Liver (tissue), 8 donors: ENCODE measurements at regions not wholly inside any gene's neighbourhood (a gene's known extent, or its start where the extent isn't known, plus 50 kb on each side); places are given as distances from the start of the nearest gene placed in this dataset.

Experiments used
- DNase-seq: peaks from one replicate; pipeline ENCODE4 v3.0.0-alpha.2; 2017; ENCODE audit warnings: low spot score
- H3K27ac ChIP-seq, 2 donors: one replicate each; pipeline ENCODE4 v1.7.0; 2013; ENCODE audit warnings: inconsistent platforms in 2 of 2, low read length in 2 of 2, control low read depth in 1 of 2, low read depth in 1 of 2, mild to moderate bottlenecking in 1 of 2
- H3K27me3 ChIP-seq, 4 donors: one replicate each; pipeline versions ENCODE4 v1.6.1 to v1.7.0; 2013; ENCODE audit warnings: low read length in 3 of 4, inconsistent platforms in 1 of 4, mild to moderate bottlenecking in 1 of 4, moderate library complexity in 1 of 4; ENCODE audit not compliant: control insufficient read depth in 4 of 4, insufficient read depth in 4 of 4
- H3K36me3 ChIP-seq, 4 donors: one replicate each; pipeline versions ENCODE4 v1.6.1 to v1.7.0; 2013; ENCODE audit warnings: low read length in 3 of 4, mild to moderate bottlenecking in 3 of 4, low read depth in 1 of 4, moderate library complexity in 1 of 4; ENCODE audit not compliant: control insufficient read depth in 4 of 4, insufficient read depth in 3 of 4
- H3K4me1 ChIP-seq, 4 donors: one replicate each; pipeline versions ENCODE4 v1.6.1 to v1.7.0; 2013; ENCODE audit warnings: low read length in 3 of 4, mild to moderate bottlenecking in 3 of 4, moderate library complexity in 1 of 4; ENCODE audit not compliant: control insufficient read depth in 4 of 4, insufficient read depth in 4 of 4
- H3K4me3 ChIP-seq, 3 donors: one replicate each; pipeline versions ENCODE4 v1.6.1 to v1.7.0; 2013; ENCODE audit warnings: low read length in 3 of 3, control low read depth in 1 of 3, low read depth in 1 of 3, mild to moderate bottlenecking in 1 of 3
- H3K9ac ChIP-seq, 2 donors: one replicate each; pipeline ENCODE4 v1.7.0; 2013; ENCODE audit warnings: low read length in 2 of 2, mild to moderate bottlenecking in 2 of 2, moderate library complexity in 2 of 2, control low read depth in 1 of 2, low read depth in 1 of 2
- H3K9me3 ChIP-seq, 4 donors: one replicate each; pipeline versions ENCODE4 v1.6.1 to v1.7.0; 2013; ENCODE audit warnings: low read length in 3 of 4; ENCODE audit not compliant: control insufficient read depth in 4 of 4
- EGR1 ChIP-seq, 2 donors: IDR thresholded peaks; 2 replicates each; pipeline ENCODE4 v1.6.1; 2016 to 2018; ENCODE audit warnings: antibody characterized with exemption in 2 of 2, low read depth in 2 of 2
- FOXA1 ChIP-seq: IDR thresholded peaks from 2 replicates; pipeline ENCODE4 v1.6.1; 2016; ENCODE audit warnings: antibody characterized with exemption
- FOXA2 ChIP-seq: IDR thresholded peaks from 2 replicates; pipeline ENCODE4 v1.6.1; 2016; ENCODE audit warnings: antibody characterized with exemption
- GABPA ChIP-seq, 2 donors: IDR thresholded peaks in 1 of 2; conservative IDR thresholded peaks in 1 of 2; 2 replicates each; pipeline ENCODE4 v1.6.1; 2016; ENCODE audit warnings: antibody characterized with exemption in 2 of 2, mild to moderate bottlenecking in 1 of 2, moderate library complexity in 1 of 2
- HNF4A ChIP-seq, 2 donors: conservative IDR thresholded peaks; 2 replicates each; pipeline ENCODE4 v1.6.1; 2016; ENCODE audit warnings: antibody characterized with exemption in 2 of 2, mild to moderate bottlenecking in 2 of 2
- HNF4G ChIP-seq: IDR thresholded peaks from 2 replicates; pipeline ENCODE4 v1.6.1; 2016; ENCODE audit warnings: antibody characterized with exemption
- JUND ChIP-seq, 2 donors: IDR thresholded peaks; 2 replicates each; pipeline ENCODE4 v1.6.1; 2016; ENCODE audit warnings: antibody characterized with exemption in 2 of 2
- NR2F2 ChIP-seq: IDR thresholded peaks from 2 replicates; pipeline ENCODE4 v1.6.1; 2016; ENCODE audit warnings: antibody characterized with exemption
- RAD21 ChIP-seq, 2 donors: IDR thresholded peaks; 2 replicates each; pipeline ENCODE4 v1.6.1; 2016; ENCODE audit warnings: antibody characterized with exemption in 2 of 2, mild to moderate bottlenecking in 2 of 2
- RXRA ChIP-seq, 2 donors: IDR thresholded peaks; 2 replicates each; pipeline ENCODE4 v1.6.1; 2017 to 2018; ENCODE audit warnings: antibody characterized with exemption in 2 of 2, mild to moderate bottlenecking in 1 of 2
- SP1 ChIP-seq: IDR thresholded peaks from 2 replicates; pipeline ENCODE4 v1.6.1; 2018; ENCODE audit warnings: antibody characterized with exemption, mild to moderate bottlenecking
- TAF1 ChIP-seq: conservative IDR thresholded peaks from 2 replicates; pipeline ENCODE4 v1.6.1; 2016; ENCODE audit warnings: antibody characterized with exemption, mild to moderate bottlenecking
- YY1 ChIP-seq: IDR thresholded peaks from 2 replicates; pipeline ENCODE4 v1.6.1; 2016; ENCODE audit warnings: antibody characterized with exemption, mild to moderate bottlenecking
- WGBS: extraction: QIAGEN DNeasy Blood & Tissue Kit; methylation state at CpG from one replicate; pipeline ENCODE4 v1.1.7; 2013; 5-methylcytosine and 5-hydroxymethylcytosine counted together
- TF ChIP-seq, protein P1 (sequence below): IDR thresholded peaks from 2 replicates; pipeline ENCODE4 v1.6.1; 2016; ENCODE audit warnings: antibody characterized with exemption
- TF ChIP-seq, protein P2 (sequence below): IDR thresholded peaks from 2 replicates; pipeline ENCODE4 v1.6.1; 2016; ENCODE audit warnings: antibody characterized with exemption
- TF ChIP-seq, protein P3 (sequence below): fragments of 150-350 bp; IDR thresholded peaks from 2 replicates; pipeline ENCODE4 v1.5.1; 2017; ENCODE audit warnings: improper control_type of control experiment, low read depth, low read length; ENCODE audit not compliant: missing input control
- TF ChIP-seq, protein P4 (sequence below): IDR thresholded peaks from 2 replicates; pipeline ENCODE4 v1.6.1; 2016; ENCODE audit warnings: antibody characterized with exemption
- donor health status: healthy.
- donor health status: healthy.
- donor health status: healthy.
- donor health status: healthy.
- donor health status: healthy.

DNA sequence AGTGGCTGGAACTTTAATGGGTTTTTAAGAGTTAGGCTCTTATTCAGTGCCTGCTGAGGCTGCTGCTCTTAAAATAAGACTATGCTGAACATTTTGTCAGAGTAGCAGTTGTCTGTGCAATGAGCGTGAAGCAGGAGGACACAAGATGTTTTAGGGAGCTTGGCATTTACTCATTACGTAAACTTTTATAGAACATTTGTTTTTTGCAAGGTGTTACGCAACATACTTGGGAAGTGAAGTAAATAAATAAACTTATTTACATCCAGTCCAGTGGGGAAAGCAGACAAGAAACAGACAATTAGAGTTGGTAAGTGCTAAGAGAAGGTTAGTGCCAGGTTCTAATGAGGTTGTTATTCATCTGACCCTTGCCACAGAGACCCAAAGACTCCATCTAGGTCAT, 226.0 kb downstream of the HINT1 start (continued):
- TF ChIP-seq, protein P1, sequence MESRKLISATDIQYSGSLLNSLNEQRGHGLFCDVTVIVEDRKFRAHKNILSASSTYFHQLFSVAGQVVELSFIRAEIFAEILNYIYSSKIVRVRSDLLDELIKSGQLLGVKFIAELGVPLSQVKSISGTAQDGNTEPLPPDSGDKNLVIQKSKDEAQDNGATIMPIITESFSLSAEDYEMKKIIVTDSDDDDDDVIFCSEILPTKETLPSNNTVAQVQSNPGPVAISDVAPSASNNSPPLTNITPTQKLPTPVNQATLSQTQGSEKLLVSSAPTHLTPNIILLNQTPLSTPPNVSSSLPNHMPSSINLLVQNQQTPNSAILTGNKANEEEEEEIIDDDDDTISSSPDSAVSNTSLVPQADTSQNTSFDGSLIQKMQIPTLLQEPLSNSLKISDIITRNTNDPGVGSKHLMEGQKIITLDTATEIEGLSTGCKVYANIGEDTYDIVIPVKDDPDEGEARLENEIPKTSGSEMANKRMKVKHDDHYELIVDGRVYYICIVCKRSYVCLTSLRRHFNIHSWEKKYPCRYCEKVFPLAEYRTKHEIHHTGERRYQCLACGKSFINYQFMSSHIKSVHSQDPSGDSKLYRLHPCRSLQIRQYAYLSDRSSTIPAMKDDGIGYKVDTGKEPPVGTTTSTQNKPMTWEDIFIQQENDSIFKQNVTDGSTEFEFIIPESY, result no peak
- TF ChIP-seq, protein P2, sequence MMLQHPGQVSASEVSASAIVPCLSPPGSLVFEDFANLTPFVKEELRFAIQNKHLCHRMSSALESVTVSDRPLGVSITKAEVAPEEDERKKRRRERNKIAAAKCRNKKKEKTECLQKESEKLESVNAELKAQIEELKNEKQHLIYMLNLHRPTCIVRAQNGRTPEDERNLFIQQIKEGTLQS, result no peak
- no peak for TF ChIP-seq EGR1 (IDR thresholded peaks at IDR 0.05; ENCODE audit: low read depth in 2 of 2)
- TF ChIP-seq, protein P3, sequence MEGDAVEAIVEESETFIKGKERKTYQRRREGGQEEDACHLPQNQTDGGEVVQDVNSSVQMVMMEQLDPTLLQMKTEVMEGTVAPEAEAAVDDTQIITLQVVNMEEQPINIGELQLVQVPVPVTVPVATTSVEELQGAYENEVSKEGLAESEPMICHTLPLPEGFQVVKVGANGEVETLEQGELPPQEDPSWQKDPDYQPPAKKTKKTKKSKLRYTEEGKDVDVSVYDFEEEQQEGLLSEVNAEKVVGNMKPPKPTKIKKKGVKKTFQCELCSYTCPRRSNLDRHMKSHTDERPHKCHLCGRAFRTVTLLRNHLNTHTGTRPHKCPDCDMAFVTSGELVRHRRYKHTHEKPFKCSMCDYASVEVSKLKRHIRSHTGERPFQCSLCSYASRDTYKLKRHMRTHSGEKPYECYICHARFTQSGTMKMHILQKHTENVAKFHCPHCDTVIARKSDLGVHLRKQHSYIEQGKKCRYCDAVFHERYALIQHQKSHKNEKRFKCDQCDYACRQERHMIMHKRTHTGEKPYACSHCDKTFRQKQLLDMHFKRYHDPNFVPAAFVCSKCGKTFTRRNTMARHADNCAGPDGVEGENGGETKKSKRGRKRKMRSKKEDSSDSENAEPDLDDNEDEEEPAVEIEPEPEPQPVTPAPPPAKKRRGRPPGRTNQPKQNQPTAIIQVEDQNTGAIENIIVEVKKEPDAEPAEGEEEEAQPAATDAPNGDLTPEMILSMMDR, result no peak

DNA sequence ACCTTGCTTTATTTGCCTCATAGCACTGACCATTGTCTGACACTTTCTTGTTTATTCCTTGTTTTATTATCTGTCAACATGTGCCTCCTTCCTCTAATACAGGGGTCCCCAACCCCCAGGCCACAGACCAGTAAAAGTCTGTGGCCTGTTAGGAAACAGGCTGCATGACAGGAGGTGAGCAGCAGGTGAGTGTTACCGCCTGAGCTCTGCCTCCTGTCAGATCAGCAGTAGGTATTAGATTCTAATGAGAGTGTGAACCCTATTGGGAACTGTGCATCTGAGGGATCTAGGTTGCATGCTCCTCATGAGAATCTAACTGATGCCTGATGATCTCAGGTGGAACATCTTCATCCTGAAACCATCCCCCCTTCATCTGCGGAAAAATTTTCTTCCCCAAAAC, 228.0 kb downstream of the HINT1 start:
- TF ChIP-seq, protein P4, sequence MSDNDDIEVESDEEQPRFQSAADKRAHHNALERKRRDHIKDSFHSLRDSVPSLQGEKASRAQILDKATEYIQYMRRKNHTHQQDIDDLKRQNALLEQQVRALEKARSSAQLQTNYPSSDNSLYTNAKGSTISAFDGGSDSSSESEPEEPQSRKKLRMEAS, result no peak
- no peak for TF ChIP-seq SP1
- no peak for TF ChIP-seq TAF1
- TF ChIP-seq, protein P1, result no peak
- no peak for TF ChIP-seq JUND (IDR thresholded peaks at IDR 0.05)
- H3K9me3 ChIP-seq, result no peaks in the 10 kb centered on the region
- 79% methylated on average over 2 of the region's 2 CpGs for WGBS
- DNase-seq, result no peak
- H3K36me3 ChIP-seq, result no peaks in the 10 kb centered on the region
- H3K27ac ChIP-seq, result no peak overlapping the region
- H3K27me3 ChIP-seq, result no peaks in the 10 kb centered on the region
- H3K4me1 ChIP-seq, result no peaks in the 10 kb centered on the region
- H3K9ac ChIP-seq, result no peak overlapping the region
- H3K4me3 ChIP-seq, result no peak overlapping the region

DNA sequence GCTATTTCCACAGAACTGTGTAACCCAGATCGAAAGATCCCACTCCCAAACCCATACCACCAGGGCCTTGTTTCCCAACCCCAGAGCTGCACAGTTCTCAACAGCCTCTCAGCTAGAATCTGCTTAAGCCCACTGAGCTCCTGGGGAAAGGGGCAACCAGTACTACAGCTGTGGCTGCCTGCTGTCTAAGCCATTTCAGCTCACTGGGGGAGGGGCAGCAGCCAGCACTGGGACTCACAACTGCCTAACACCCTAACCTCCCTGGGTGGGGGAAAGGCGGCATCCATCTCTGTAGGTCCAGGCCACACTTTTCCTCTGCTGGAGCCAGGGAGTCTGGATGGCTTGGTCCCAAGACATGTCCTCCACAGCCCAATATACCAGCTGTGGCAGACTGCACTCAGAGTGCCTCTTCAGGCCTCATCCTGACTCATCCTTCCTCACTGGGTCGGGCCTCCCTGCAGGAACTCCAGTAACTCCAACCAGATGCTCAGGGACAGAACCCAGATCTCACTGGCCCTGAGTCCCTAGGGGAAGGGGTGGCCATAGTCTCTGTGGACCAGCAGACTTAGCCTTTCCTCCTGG, 241.4 kb downstream of the HINT1 start:
- H3K9me3 ChIP-seq, result no peaks in the 10 kb centered on the region
- H3K27ac ChIP-seq, result no peak overlapping the region
- no peak for TF ChIP-seq FOXA2
- no peak for TF ChIP-seq RXRA (IDR thresholded peaks at IDR 0.05)
- TF ChIP-seq NR2F2, result no peak
- TF ChIP-seq, protein P4, result no peak
- TF ChIP-seq YY1, result no peak
- no peak for TF ChIP-seq GABPA (IDR thresholded peaks at IDR 0.05 in 1 of 2, conservative IDR thresholded peaks at IDR 0.05 in 1 of 2)
- TF ChIP-seq HNF4G, result no peak
- no peak for TF ChIP-seq RAD21 (IDR thresholded peaks at IDR 0.05)
- no peak for TF ChIP-seq HNF4A (conservative IDR thresholded peaks at IDR 0.05)
- TF ChIP-seq FOXA1, result no peak
- H3K9ac ChIP-seq, result no peak overlapping the region
- WGBS, result 89% methylated on average over 3 of the region's 3 CpGs
- no peak for DNase-seq
- no peaks in the 10 kb centered on the region for H3K27me3 ChIP-seq
- no peak overlapping the region for H3K4me3 ChIP-seq
- H3K4me1 ChIP-seq, result no peaks in the 10 kb centered on the region
- H3K36me3 ChIP-seq, result no peaks in the 10 kb centered on the region
